GM19043 (cell line): ENCODE measurements at regions not wholly inside any gene's neighbourhood (a gene's known extent, or its start where the extent isn't known, plus 50 kb on each side); places are given as distances from the start of the nearest gene placed in this dataset.

ENCODE experiments used
- ATAC-seq: cut with Tn5 transposase; IDR thresholded peaks from one replicate; pipeline ENCODE4 v1.9.1; 2021; ENCODE audit warnings: low read depth; ENCODE audit not compliant: unreplicated experiment

GRCh38 chr4:58723954-58724353, 1613.8 kb upstream of the IGFBP7 start:
- no peak for ATAC-seq

GRCh38 chr4:58711039-58711438, 1600.9 kb upstream of the IGFBP7 start:
- ATAC-seq = no peak

GRCh38 chr4:58688568-58688967, 1578.4 kb upstream of the IGFBP7 start:
- ATAC-seq = no peak

- ATAC-seq = no peak
Observed at GRCh38 chr4:58679886-58680285, 1569.7 kb upstream of the IGFBP7 start.

GRCh38 chr4:58679051-58679450, 1568.9 kb upstream of the IGFBP7 start:
- ATAC-seq = no peak

GRCh38 chr4:58669783-58670182, 1559.6 kb upstream of the IGFBP7 start:
- ATAC-seq = no peak

GRCh38 chr4:58665649-58666048, 1555.5 kb upstream of the IGFBP7 start:
- no peak for ATAC-seq

GRCh38 chr4:58658701-58659100, 1548.5 kb upstream of the IGFBP7 start:
- ATAC-seq = no peak

GRCh38 chr4:58653251-58653650, 1543.1 kb upstream of the IGFBP7 start:
- ATAC-seq = no peak

GRCh38 chr4:58649226-58649625, 1539.0 kb upstream of the IGFBP7 start:
- ATAC-seq = no peak

- ATAC-seq = no peak
Observed at GRCh38 chr4:58646126-58646525, 1535.9 kb upstream of the IGFBP7 start.

- no peak for ATAC-seq
Observed at GRCh38 chr4:58644549-58644948, 1534.4 kb upstream of the IGFBP7 start.

GRCh38 chr4:58636381-58636780, 1526.2 kb upstream of the IGFBP7 start:
- ATAC-seq = no peak

GRCh38 chr4:58617226-58617625, 1507.0 kb upstream of the IGFBP7 start:
- ATAC-seq = no peak

- no peak for ATAC-seq
Observed at GRCh38 chr4:58611012-58611411, 1500.8 kb upstream of the IGFBP7 start.

- ATAC-seq = no peak
Observed at GRCh38 chr4:58606303-58606702, 1496.1 kb upstream of the IGFBP7 start.

GRCh38 chr4:58603951-58604350, 1493.8 kb upstream of the IGFBP7 start:
- no peak for ATAC-seq

- ATAC-seq = no peak
Observed at GRCh38 chr4:58602731-58603359, 1492.7 kb upstream of the IGFBP7 start.

GRCh38 chr4:58602022-58602421, 1491.8 kb upstream of the IGFBP7 start:
- ATAC-seq = no peak

GRCh38 chr4:58600290-58600689, 1490.1 kb upstream of the IGFBP7 start:
- no peak for ATAC-seq

GRCh38 chr4:58590722-58591121, 1480.5 kb upstream of the IGFBP7 start:
- ATAC-seq = no peak

GRCh38 chr4:58587856-58588255, 1477.7 kb upstream of the IGFBP7 start:
- no peak for ATAC-seq

- ATAC-seq = no peak
Observed at GRCh38 chr4:58566260-58566659, 1456.1 kb upstream of the IGFBP7 start.
